HG02798 (cell line): ENCODE measurements at regions not wholly inside any gene's neighbourhood (a gene's known extent, or its start where the extent isn't known, plus 50 kb on each side); places are given as distances from the start of the nearest gene placed in this dataset.
A peak's percentile ranks its signal among the peaks of the same experiment; 100 is the strongest.
"Not testable (repeated sequence)": the region's sequence is repeated elsewhere in the genome, so short reads cannot be mapped to it uniquely, and the experiment has no call there.

Experiments used
- ATAC-seq: cut with Tn5 transposase; IDR thresholded peaks from one replicate; pipeline ENCODE4 v1.9.1; 2021; ENCODE audit warnings: mild to moderate bottlenecking; ENCODE audit not compliant: unreplicated experiment, poor library complexity

DNA sequence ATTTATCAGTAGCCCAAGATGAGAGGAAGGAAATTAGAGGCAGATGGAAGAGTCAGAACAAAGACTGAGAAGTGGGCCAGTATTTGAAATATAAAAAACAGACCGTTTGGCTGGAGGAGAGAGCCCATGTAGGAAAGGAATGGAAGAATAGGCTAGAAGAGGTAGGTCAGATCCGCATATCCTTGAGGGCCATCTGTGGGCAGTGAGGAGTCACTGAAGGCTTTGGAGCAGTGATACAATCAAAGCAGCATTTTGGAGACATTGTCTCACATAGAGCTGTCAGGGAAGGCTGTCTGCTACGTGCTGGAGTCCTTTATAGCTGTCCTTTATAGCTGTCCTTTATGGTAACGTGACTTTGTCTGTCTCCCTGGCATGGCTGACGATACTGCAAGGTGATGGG is 92.0 kb upstream of the VEPH1 start:
- ATAC-seq: no peak

DNA sequence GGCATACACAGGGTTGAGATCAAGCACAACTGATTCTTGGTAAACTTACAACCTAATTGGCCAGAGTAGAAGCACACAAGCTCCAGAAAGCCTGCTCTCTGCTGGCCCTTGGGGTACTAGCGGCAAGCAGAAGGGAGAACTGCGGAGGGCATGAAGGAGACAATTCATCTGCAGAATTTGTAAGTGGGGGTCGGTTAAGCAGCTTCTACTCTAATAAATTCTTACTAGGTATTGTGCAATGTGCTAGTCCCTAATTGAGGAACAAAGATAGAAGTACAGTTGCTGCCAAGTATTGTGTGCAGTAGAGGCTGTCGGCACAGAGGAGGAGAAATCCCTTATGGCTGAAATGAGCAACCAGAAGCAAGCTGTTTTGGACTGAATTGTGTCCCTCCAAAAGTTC is 91.2 kb upstream of the VEPH1 start:
- ATAC-seq: no peak

DNA sequence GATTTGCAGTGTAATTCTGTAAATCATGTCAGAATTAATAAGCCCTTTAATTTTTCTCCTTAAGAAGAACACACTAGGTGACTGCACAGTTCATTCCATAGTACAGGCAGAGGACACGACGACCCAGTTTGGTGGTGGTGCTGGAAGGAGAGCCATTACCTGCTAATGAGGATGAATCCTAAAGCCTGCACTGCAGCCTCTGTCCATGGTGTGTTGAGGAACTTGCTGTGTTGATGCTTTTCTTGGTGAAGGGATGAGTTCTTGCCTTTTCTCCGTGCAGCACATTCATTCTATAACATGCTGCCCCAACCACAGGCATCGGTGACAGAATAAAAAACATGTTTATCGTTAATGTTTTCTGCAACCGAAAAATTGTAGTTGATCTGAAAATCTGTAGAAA is 89.6 kb upstream of the VEPH1 start:
- no peak for ATAC-seq

DNA sequence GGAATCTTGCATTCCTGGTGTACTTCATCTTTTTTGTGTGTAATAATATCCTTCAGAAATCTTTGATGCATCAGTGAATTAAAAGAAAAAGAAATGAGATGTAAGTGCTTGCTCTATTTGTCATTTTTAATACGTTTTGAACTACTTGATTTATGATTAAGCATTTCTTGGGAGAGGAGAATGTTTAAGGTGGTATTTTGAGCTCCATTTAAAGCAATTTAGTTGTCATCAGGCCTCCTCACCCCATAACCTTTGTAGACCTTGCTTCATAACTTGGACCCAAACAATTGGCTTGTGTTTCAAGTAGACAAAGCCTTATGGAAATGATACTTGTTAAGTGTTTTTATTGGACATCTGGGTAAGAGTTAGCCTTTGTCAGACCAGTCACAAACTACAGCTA is 87.1 kb upstream of the VEPH1 start:
- ATAC-seq: no peak

DNA sequence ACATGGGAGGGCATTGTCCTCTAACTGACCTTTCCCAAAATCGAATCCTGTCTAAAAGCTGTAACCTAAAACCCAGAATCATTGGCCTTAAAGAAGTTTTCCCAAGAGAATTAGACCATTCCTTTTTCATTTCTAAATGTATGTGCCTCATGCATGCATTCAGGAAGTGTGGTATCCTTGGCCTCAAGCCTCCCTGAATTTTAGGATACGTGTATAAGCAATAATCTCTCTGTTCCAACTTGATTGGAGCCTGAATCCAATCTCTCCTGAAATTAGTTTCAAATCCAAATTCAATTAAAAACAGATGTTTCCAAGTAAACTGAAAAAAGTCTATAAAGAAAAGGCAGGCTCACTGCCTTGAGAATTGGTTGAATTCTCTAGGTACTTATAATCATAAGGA is 86.0 kb upstream of the VEPH1 start:
- ATAC-seq: no peak

DNA sequence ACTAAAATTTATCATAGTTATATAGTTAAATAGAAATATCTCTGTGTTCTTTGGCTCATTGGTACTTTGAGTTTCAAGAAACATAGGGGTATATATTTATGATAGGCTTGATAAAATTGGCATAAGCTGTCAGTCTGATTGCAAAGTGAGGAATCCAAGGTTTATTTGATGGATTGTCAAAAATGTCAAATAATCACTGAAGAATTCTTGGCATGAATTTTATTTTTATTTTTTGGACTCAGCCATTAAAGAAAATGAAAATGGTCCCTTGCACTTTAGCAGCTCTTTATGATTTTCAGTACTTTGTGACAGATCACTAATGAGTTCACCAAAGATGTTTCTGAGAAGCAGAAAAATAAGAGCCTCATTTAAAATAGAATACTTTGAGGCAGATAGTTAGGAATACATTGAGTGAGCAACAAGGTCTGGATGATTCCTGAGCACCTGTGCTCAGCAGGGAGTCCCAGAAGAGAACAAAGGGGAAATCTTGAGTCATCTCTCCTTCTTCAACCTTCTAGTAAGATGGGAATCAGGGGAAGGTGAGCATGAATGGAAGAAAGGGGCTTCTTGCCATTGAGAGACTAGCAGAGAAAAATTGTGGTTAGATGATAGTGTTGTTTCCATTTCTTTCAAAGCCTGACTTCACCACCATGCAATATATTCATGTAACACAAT is 85.3 kb upstream of the VEPH1 start:
- ATAC-seq: no peak

DNA sequence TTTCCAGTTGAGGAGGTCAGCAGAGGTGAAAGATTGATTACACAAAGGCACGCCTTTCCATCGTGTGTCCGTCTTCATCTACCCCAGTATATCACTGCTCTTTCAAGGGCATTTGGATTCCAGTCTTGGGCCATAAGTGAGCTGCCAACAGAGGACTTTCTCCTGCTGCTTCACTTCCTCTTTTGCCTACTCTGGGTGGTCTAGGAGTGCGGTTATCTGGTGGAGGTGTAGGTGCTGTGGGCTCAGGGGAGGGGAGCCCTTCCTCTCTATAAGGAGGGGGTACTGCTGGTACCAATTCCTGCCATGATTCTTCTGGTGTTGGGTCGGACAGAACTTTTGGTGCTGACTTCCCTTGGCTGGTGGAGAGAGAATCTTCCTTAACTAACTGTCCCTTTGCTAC is 83.1 kb upstream of the VEPH1 start:
- ATAC-seq: no peak

DNA sequence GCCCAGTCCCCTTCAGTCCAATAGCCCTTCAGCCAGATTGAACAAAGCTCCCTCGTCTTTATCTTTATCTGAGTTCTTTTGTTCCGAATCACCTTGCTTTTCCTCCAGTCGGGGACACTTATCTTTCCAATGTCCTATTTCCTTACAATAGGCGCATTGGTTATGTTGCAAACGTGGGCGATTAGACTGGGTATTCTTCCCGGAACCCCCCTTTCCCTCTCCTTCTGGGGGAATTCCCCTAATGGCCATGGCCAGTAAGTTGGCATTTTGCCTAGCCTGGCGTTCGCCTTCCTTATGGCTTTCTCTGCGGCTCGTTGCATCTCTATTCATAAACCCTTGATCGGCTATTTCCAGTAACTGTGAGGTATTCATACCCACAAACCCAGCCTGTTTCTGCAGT is 82.2 kb upstream of the VEPH1 start:
- no peak for ATAC-seq

DNA sequence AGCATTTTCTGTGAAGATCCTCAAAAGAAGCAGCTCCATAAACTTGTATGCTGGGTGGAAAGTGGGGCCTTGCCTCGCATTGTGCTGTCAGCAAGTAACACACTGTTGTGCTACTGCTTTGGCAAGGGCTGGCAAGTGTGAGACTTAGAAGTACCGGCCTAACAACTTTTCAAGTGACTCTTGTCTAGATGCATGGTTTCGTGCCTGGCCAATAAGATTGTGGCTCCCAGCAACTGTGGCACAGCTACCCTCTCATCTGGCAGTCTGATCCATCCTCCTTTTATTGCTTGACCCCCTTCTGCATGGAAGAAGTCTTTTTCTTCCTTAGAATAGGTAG is 79.4 kb upstream of the VEPH1 start:
- no peak for ATAC-seq

DNA sequence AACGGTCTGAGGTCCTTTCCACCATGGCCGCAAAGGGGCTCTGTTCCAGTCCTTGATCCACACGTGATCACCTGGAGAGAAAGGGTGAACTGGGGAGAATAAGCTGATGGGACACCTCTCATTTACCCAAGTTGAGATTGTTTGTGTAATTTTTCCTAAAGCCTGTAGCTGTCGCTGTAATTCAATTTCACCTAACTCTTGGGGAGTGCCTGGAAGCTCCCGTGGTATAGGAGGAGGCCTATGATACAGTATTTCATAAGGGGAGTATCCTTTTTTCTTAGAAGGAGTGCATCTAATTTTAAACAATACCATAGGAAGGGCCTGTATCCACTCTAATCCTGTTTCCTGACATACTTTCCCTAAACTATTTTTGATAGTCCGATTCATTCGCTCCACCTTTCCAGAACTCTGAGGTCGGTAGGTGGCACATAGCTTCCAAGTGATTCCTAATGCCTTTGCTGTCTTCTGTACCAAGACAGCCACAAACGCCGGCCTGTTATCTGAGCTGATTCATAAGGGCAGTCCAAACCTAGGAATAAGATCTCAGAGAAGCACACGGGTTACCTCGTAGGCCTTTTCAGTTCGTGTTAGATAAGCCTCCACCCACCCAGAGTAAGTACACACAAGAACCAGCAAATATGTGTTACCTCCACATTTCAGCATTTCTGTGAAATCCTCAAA is 78.9 kb upstream of the VEPH1 start:
- not testable (repeated sequence) for ATAC-seq

DNA sequence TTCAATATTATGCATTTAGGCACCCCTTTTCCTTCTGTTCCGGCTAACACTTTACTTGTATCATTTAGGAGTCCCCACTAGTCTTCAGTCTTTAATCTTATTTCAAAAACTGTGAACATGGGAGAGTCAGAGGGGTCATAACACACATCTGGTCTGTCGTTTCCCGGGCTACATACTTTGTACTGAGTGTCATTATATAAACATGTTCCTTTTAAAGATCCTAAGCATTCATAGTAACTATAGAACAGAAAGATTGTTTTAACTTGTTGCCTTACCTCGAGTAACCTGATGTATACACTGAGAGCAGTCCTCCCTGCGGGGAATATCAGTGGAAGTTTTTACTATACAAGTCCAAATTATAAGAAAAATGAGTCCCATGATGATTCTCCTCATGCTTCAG is 78.2 kb upstream of the VEPH1 start:
- ATAC-seq: no peak

DNA sequence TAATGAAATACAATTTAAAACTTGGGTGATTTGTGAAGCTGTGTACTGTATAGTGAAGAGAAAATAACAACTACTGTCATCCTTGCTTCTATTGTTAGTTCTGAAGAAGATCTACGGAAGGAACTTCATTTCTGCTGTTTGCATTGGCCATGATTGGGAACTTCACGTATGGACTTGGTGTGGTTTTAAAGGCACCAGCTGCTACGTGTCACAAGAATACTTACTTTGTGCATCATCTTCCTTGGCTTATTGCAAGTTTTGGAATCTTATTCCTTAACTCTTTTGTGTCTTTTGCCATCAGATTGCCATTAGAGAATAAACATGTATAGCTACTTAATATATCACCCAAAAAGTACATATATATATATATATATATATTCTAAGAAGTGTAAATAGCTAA is 75.0 kb upstream of the VEPH1 start:
- ATAC-seq: no peak

DNA sequence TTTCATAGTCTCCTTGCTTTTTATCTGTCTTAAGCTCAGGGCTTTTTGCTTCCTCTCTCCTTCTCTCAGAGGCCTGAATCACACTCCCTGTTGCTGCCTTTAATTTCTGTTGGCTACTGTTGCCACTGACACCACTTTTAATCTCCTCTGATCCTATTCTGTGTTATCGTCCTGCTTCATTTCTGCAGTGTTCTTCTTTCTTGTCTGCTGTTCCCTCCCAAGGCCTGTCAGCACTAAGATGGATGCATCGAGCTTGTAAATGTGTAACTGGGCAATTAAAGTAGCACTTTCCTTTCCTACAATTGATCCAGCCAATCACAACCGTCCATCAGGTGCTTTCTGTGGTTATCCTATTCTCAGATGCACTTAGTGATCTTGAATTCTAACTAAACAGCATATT is 71.3 kb upstream of the VEPH1 start:
- ATAC-seq: no peak

DNA sequence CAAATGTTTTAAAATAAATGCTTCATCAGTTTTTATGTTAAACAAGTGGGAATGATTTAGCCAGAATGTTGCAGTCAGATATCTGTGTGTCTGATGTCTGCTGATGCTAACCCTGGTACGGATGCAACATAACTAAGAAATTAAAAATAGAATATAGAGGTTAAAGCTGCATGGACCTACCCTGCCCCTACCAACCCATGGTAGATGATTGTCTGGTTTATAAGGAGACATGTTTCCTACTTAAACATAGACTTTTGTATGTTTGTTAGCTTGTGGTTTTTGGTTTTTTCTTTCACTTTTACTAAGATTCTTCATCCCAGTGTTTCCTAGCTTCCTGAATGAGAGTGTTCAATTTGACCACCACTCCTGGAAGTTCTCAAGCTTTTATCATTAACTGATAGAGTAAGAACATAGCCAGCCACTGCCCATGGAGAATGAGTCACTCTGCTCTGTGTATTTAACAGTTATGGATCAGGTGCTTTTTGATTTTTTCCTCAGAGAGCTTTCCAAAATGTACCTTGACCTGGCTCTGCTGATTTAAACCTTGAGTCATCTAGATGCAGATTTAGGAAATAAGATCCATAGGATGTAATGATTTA is 70.7 kb upstream of the VEPH1 start:
- no peak for ATAC-seq

DNA sequence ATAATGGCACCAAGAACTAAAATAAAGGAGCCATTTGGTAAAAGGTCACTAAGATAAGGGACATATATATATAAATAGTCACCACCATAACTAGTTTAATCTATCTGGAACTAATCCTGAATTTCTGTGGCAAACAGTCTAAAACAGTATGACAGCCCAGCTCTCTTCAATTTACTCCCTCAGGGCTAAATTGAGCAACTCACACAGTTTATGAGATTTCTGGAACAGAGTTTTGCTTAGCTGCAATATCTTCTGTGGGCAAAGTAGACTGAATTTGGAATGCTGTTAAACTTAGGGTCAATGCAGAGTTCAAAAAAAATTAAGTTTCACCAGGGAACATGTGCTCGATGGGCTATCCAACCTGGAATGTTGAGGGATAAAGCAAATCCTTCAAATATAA is 70.1 kb upstream of the VEPH1 start:
- no peak for ATAC-seq

DNA sequence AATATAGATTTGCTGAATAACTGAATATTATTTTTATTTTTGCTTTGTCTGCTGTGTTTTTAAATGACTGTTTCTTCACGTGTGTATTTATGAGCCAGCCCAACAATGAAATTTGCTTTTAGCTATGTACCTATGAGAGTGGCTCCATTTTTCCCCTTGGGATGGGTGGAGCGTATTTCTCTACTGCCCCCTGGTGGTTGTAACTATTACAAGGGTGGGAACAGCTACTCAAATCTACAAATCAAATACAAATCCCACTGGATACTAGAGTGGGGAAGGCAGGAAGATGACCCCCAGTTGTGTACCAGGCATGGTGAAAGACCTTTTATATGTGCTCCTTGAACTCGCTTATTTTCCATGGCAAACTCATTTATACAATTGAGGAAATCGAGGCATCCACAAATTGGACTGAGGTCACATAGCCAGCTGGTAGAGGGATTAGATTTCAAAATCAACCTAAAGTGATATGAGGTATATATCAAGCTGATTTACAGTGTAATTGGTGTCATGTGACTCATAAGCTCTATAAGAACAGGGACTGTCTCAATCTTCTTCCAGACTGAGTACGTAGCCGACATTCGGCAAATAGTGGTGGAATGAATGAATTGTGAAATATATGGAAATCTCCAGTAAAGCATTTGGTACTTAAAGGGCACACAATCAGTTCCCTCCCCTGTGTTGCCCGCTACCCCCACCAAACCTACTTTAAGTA is 69.5 kb upstream of the VEPH1 start:
- ATAC-seq: peak; percentile 64

DNA sequence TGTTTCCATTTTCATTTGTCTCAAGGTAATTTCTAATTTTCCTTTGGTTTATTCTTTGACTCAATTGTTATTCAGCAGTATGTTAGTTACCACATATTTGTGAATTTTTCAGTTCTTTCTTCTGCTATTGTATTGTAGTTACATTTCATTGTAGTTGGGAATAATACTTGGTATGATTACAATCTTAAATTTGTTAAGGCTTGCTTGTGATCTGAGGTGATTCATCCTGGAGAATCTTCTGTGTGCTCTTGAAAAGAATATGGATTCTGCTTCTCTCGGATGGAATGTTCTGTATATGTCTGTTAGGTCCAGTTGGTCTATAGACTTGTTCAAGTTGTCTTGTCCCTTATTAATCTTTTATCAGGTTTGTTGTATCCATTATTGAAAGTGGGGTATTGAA is 63.4 kb upstream of the VEPH1 start:
- no peak for ATAC-seq

DNA sequence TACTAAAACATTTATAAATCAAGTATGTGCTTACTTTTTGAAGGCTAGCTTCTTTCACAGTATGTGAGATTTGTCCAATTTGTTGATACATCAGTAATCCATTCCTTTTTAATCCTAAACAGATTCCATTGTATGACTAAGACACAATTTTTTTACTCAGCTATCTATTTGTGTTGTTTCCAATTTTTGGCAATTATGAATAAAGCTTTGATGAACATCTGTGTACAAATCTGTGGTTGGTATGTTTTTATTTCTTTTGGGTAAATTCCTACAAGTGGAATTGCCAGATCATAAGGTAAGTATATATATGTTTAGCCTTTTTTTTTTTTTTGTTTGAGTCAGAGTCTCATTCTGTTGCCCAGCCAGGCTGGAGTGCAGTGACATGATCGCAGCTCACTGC is 56.2 kb upstream of the VEPH1 start:
- no peak for ATAC-seq
